ENCODE measurements at regions not wholly inside any gene's neighbourhood (a gene's known extent, or its start where the extent isn't known, plus 50 kb on each side); places are given as distances from the start of the nearest gene placed in this dataset.
"Not testable (repeated sequence)": the region's sequence is repeated elsewhere in the genome, so short reads cannot be mapped to it uniquely, and the experiment has no call there.

DNA sequence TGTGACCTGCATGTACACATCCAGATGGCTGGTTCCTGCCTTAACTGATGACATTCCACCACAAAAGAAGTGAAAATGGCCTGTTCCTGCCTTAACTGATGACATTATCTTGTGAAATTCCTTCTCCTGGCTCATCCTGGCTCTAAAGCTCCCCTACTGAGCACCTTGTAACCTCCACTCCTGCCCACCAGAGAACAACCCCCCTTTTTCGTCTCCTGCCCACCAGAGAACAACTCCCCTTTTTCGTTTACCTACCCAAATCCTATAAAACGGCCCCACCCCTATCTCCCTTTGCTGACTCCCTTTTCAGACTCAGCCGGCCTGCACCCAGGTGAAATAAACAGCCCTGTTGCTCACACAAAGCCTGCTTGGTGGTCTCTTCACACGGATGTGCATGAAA, 212.2 kb downstream of the KITLG start:
- not testable (repeated sequence) for DNase-seq (ENCODE audit: low read depth)

GRCh38 chr12:88371416-88372183, 208.7 kb downstream of the KITLG start:
- DNase-seq (ENCODE audit: low read depth) = no peak

- no peak for DNase-seq (ENCODE audit: low read depth)
These were observed 204.7 kb downstream of the KITLG start for GRCh38 chr12:88375306-88376305.

DNA sequence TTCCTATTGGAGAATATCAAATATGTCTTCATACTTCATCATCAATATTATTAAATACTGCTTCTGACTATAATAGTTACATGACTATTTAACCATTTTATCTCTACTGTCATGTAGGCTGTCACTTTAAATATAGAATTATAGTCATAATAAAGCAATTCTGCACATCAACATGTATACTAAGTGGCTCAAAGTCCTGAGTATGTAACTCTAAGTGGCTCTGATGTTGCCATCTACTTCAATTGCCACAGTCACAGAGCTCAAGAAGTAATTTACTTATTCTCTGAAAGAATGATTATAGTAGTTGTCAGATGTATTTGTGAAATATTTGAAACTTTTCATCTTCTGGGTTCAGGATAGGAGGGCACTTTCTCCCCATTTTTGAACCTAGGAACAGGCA, 202.3 kb downstream of the KITLG start:
- no peak for DNase-seq (ENCODE audit: low read depth)

- DNase-seq (ENCODE audit: low read depth) = no peak
These were observed 198.8 kb downstream of the KITLG start for GRCh38 chr12:88381466-88381865.

GRCh38 chr12:88383405-88383804, 196.9 kb downstream of the KITLG start:
- no peak for DNase-seq (ENCODE audit: low read depth)

DNA sequence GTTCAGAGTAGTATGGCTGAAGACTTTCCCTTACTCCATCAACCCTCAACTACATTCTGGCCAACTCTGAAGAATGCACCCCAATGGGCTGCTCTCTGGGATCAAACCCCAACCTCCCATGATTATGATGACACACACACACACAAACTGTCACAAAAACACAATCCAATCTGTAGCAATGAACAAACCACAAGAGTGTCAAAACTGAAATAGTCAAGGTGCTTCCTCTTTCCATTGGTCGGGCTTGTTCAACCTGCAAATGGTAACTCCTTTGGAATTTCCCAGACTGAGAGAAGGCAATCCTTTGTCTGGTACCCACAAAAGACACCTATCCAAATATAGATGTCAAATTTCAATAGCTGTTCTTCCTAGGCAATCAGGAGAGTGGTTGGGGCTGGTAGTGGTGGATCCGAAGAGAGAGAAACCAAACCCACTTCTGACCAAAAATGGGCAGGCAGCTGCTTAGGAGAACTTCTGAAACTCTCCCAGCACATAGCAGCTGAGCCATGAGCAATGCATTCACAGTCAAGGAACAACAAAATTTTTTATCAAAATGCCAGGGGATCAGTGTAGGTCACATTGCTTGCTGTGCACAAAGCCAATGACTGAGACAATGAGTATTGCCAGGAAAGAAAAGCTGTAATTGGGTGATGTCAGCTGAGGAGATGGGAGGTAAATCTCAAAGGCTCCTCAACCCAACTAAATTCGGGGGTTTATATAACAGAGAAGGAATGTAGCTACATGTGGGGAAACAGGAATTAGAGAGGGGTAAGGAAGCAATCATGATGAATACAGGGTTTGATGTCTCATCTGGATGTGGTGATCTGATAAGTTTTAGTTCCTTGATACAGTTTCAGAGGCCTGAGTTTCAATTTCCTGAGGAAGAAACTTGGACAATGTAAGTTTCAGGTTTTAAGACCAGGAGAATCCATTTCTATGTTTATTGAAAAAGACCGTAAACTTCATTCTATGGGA, 191.4 kb downstream of the KITLG start:
- DNase-seq (ENCODE audit: low read depth) = no peak

GRCh38 chr12:88390811-88391210, 189.5 kb downstream of the KITLG start:
- DNase-seq (ENCODE audit: low read depth) = no peak

GRCh38 chr12:88391556-88391955, 188.7 kb downstream of the KITLG start:
- no peak for DNase-seq (ENCODE audit: low read depth)

GRCh38 chr12:88393017-88393767, 187.1 kb downstream of the KITLG start:
- no peak for DNase-seq (ENCODE audit: low read depth)

DNA sequence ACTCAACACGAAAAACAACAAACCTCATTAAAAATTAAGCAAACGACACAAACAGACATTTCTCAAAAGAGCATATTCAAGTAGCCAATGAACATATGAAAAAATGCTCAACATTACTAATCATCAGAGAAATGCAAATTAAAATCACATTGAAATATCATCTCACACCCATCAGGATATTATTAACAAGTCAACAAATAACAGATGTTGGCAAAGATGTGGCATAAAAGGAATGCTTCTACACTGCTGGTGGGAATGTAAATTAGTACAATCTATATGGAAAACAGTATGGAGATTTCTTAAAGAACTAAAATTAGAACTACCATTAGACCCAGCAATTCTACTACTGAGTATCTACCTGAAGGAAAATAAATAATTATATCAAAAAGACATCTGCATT, 182.2 kb downstream of the KITLG start:
- no peak for DNase-seq (ENCODE audit: low read depth)

DNA sequence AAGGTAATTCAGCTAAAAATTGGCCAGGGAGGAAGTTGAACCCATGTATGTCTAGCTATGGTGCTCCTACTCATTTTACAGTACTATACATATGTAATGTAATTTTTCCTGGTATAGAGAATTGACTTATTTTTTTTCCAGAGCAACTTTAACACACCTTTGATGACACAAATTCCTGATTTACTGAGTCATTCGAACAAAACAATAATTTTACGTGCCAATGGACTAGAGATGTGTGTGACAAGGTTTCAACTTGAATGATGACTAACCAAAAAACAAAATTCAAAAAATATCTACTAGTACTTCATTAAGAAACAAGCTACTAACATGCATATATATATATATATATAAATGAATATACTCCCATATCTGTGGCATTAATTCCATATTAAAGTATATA, 180.5 kb downstream of the KITLG start:
- no peak for DNase-seq (ENCODE audit: low read depth)

DNA sequence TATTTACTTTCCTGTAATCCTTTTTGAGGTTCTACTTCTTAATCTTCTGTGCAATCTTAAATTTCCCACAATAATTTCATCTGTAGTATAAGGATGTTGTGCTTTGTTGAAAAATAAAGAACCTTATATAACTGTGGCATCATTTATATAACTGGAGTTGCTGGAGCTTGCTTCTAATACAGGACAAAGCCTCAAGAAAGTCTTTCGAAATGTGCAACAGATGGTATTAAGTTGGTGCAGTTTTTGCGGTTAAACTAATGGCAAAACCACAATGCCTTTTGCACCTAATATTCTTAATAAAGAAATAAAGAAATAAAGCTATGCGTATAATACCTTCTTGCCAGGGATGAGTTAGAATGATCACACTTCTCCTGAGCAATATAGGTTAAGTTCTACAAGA, 180.0 kb downstream of the KITLG start:
- DNase-seq (ENCODE audit: low read depth) = no peak

- no peak for DNase-seq (ENCODE audit: low read depth)
These were observed 179.1 kb downstream of the KITLG start for GRCh38 chr12:88401155-88401554.

- DNase-seq (ENCODE audit: low read depth) = no peak
These were observed 173.4 kb downstream of the KITLG start for GRCh38 chr12:88406905-88407304.

DNA sequence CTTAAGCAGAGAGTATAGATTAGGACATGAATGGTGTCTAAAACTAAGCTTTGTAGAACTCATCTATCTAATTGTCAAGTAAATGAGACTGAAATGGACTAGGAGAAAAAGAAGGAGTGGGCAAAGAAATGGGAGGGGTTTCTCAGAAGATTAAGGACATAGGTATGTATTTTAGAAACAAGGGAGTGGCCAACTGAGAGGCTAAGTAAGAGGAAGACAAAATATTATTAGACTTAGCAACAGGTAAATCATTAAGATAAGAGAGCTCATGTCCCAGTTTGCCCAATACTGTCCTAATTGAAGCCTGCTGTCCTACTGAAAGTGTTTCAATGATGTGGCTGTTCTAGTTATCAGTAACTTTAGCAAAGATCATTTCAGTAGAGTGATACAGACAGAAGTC, 171.4 kb downstream of the KITLG start:
- no peak for DNase-seq (ENCODE audit: low read depth)

DNA sequence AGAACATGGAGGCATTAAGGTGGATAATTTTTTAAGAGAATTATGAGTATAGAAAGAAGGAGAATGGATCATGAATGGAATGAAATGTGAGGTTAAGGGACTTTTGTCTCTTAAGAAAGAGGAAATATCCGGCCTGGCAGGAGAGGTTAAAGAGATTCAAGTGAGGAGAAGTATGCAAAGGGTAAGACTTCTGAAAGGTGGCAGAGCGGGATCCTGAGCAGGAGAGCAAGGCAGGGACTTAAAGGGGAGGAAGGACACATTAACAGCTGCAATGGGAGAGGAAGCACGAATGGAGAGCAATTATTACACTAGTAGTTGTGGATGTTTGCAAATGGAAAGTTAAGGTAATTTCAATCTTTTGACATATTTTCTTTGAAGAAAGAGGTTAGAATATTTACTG, 171.0 kb downstream of the KITLG start:
- DNase-seq (ENCODE audit: low read depth) = no peak

GRCh38 chr12:88411689-88412088, 168.6 kb downstream of the KITLG start:
- no peak for DNase-seq (ENCODE audit: low read depth)

DNA sequence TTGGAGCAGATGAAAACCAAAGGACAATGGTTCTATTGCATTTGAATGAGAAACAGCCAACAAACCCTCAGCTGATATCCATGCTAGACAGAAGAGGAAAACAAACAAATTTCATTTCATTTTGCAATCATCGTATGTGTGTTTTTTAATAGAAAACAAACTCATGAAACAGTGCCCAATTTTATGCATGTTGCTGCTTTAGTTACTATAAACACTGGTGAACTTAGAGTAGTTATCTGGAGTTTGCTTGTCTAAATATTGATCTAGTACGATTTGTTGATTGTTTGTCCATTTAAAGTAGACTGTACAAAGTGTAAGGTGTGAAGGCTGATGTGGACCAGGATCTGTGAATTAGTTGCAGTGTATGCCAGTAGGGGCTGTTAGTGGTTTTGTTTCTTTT, 166.6 kb downstream of the KITLG start:
- DNase-seq (ENCODE audit: low read depth) = no peak

DNA sequence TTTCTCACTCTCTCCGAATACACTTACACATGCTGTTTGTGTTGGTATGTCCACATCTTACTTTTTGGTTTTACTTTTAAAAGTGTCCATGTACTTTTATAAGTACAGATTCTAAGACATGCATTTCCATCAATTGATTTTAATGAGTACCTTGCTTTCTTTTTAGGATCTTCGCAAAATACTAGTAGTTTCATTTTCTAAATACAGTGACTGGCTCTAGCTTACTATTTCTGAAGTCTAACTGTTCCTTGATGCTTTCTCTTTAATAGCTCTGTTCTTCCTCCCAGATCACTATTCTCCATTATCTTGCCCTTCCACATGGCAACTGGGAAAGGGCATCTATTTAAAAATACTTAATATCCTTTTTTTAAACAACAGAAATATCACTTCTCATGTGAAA, 164.1 kb downstream of the KITLG start:
- no peak for DNase-seq (ENCODE audit: low read depth)

DNA sequence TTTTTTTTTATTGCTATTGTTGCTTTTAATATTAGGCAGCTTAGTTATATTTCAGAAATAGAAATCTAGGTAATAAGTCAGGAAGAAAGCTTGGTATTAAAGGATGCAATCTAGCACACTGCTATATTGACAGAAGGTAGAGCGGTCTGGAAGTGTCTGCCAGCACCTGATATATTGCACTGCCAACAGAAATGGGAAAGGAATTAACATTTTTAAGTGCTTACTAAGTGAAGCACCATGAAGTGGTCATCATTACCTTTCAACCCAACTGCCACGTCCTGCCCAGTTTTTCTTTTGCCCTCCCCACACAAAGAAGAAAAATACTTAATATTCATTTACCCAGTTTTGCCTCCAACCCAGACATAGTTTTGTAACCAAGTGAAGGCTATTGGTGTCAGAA, 163.5 kb downstream of the KITLG start:
- DNase-seq (ENCODE audit: low read depth) = no peak

All from forelimb muscle (tissue), 1 donor.